Ascending aorta (tissue), 2 donors: ENCODE measurements at regions not wholly inside any gene's neighbourhood (a gene's known extent, or its start where the extent isn't known, plus 50 kb on each side); places are given as distances from the start of the nearest gene placed in this dataset.

ENCODE experiments used
- DNase-seq, 2 donors: peaks; one replicate each; pipeline ENCODE4 v3.0.0-alpha.2; 2019; ENCODE audit warnings: low spot score in 2 of 2
- H3K27ac ChIP-seq, 2 donors: fragments of 200-600 bp; sonication (generic); one replicate each; pipeline ENCODE4 v1.5.1; 2016 to 2017; ENCODE audit warnings: mild to moderate bottlenecking in 1 of 2
- H3K27me3 ChIP-seq: fragments of 200-600 bp; sonication (generic); one replicate; pipeline ENCODE4 v1.5.1; 2017
- H3K36me3 ChIP-seq, 2 donors: fragments of 200-600 bp; sonication (generic); one replicate each; pipeline ENCODE4 v1.5.1; 2016
- H3K4me1 ChIP-seq, 2 donors: fragments of 200-600 bp; sonication (generic); one replicate each; pipeline ENCODE4 v1.5.1; 2016 to 2017; ENCODE audit warnings: mild to moderate bottlenecking in 1 of 2
- H3K4me3 ChIP-seq, 2 donors: fragments of 200-600 bp; sonication (generic); one replicate each; pipeline ENCODE4 v1.5.1; 2016 to 2017; ENCODE audit warnings: mild to moderate bottlenecking in 1 of 2
- H3K9me3 ChIP-seq, 2 donors: fragments of 200-600 bp; sonication (generic); one replicate each; pipeline ENCODE4 v1.5.1; 2016
- intact Hi-C: fragments of 100-400 bp; cut with DNase I; formaldehyde crosslinking; loops from one replicate; pipeline ENCODE4 v1.15.1; 2023
- TF ChIP-seq, protein P1 (sequence below), 3 experiments: fragments of 200-600 bp in 2 of 3; fragments of 450-650 bp in 1 of 3; sonication (generic) in 2 of 3; IDR thresholded peaks; one replicate each; pipeline ENCODE4 v1.5.1; 2016 to 2019; ENCODE audit warnings: antibody characterized with exemption in 3 of 3, mild to moderate bottlenecking in 1 of 3, moderate library complexity in 1 of 3

DNA sequence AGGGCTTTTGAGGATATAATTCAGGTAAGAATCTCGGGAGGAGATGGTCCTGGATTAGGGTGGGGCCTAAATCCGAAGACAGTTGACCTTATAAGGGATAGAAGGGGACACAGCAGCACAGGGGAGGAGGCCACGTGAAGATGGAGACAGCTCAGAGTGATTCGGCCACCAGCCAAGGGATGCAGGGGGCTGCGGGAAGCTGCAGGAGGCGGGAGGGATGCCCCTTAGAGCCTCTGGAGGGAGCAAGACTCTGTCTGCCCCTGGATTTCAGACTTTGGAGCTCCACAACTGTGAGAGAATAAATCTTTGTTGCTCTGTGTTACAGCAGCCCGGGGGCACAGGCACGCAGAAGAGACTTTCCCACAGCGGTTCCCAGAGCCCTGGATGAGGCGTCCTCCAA is 143.7 kb downstream of the ASB1 start:
- no peaks in the 10 kb centered on the region for H3K36me3 ChIP-seq
- no peak for DNase-seq
- no peaks in the 10 kb centered on the region for H3K4me1 ChIP-seq
- H3K27me3 ChIP-seq = no peaks in the 10 kb centered on the region
- intact Hi-C loops = no loop called here
- TF ChIP-seq, protein P1, sequence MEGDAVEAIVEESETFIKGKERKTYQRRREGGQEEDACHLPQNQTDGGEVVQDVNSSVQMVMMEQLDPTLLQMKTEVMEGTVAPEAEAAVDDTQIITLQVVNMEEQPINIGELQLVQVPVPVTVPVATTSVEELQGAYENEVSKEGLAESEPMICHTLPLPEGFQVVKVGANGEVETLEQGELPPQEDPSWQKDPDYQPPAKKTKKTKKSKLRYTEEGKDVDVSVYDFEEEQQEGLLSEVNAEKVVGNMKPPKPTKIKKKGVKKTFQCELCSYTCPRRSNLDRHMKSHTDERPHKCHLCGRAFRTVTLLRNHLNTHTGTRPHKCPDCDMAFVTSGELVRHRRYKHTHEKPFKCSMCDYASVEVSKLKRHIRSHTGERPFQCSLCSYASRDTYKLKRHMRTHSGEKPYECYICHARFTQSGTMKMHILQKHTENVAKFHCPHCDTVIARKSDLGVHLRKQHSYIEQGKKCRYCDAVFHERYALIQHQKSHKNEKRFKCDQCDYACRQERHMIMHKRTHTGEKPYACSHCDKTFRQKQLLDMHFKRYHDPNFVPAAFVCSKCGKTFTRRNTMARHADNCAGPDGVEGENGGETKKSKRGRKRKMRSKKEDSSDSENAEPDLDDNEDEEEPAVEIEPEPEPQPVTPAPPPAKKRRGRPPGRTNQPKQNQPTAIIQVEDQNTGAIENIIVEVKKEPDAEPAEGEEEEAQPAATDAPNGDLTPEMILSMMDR (IDR thresholded peaks at IDR 0.05) = no peak
- no peaks in the 10 kb centered on the region for H3K9me3 ChIP-seq
- H3K27ac ChIP-seq = no peak overlapping the region
- no peak overlapping the region for H3K4me3 ChIP-seq

DNA sequence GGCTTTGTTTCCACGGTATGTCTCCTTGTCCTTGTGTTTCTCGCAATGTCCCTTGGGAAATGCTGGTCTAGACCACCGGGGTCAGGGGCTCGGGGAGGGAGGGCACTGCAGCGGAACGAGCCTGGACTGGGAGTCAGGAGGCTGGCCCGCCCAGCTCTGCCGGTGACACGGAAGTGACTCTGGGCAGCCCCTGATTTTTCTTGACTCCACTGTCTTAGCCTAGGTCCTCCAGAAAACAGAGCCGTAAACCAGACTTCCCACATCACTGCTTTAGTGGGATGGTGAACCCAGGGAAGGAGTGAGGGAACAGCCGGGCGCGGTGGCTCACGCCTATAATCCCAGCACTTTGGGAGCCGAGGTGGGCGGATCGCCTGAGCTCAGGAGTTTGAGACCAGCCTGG is 144.2 kb downstream of the ASB1 start:
- Histone ChIP-seq H3K27ac (no peak overlapping the region), H3K4me1 (no peaks in the 10 kb centered on the region), H3K4me3 (no peak overlapping the region), H3K9me3 (no peaks in the 10 kb centered on the region), H3K36me3 (no peaks in the 10 kb centered on the region), H3K27me3 (no peaks in the 10 kb centered on the region)
- DNase-seq = no peak
- intact Hi-C loops = no loop called here
- TF ChIP-seq, protein P1 (IDR thresholded peaks at IDR 0.05) = no peak

DNA sequence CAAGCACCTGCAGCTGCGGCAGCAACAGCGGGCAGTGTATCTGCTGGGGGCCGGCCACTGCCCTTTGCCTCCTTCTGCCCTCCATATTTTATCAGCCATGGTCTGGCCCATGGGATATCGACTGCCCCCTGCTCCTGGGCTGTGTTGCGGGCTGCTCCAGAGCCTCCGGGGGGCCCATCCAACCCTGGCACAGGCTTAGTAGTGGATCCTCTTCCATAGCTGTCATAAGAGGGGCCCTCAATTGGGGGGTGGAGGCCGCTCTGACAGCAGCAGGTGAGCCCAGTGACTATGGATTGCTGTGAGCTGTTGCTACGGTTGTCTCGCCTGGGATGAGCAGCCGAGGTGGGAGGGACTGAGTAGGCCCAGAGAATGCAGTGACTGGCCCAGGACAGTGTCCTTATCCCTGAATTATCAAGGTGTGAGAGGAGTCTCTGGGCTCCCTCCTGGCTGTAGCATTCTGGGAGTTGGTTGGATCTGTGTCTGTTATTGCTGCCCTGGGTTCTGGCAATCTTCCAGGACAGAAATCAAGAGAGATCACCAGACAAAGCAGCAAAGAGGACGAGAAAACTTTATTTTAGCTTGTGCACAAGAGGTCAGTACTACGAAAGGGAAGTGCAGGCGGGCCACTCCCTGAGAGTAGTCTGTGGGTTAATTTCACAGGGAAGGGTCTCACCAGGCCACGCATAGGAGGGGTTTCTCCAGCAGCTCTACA is 145.1 kb downstream of the ASB1 start:
- no peaks in the 10 kb centered on the region for H3K27me3 ChIP-seq
- DNase-seq = peak in 1 of 2 donors; percentile 53
- intact Hi-C loops = no loop called here
- TF ChIP-seq, protein P1 (IDR thresholded peaks at IDR 0.05) = no peak
- H3K9me3 ChIP-seq = no peaks in the 10 kb centered on the region
- H3K27ac ChIP-seq = no peak overlapping the region
- no peak overlapping the region for H3K4me3 ChIP-seq
- H3K36me3 ChIP-seq = no peaks in the 10 kb centered on the region
- H3K4me1 ChIP-seq = no peaks in the 10 kb centered on the region

DNA sequence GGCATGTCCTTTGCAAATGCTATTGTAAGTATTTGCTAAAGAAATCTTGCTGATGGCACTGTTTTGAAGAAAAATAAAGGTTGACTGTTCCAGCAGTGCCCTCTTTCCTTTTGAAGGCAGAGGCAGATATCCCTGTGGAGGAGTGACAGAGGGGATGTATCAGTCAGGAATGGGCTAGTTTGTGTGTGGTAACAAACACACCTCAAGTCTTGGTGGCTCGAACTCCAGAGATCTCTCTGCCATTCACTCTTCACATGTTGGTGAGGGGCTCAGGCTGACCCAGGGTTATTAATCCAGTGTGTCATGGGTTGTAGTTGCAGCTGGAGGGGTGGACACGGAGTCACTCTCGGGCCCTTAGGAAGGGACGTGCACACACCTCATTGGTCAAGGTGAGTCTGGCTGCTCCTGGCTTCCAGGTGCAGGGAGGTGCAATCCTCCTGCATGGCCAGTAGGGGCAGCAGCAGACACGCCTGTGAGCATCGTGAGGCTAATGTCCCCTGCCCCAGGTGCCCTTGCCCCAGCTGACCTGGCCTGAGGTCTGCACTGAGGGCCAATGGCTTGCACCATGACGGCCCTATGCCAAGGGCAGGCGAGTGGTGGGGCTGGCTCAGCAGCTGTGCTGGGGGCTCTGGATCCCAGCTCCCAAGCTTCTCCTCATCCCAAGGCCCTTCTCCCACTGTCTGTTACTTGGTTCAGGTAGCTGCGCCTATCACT is 146.5 kb downstream of the ASB1 start:
- Histone ChIP-seq H3K4me3 (no peak overlapping the region), H3K36me3 (no peaks in the 10 kb centered on the region), H3K27ac (no peak overlapping the region), H3K27me3 (no peaks in the 10 kb centered on the region), H3K9me3 (no peaks in the 10 kb centered on the region), H3K4me1 (no peaks in the 10 kb centered on the region)
- DNase-seq = no peak
- intact Hi-C loops = no loop called here
- TF ChIP-seq, protein P1 (IDR thresholded peaks at IDR 0.05) = peak in 2 of 3 experiments; percentile 27 to 46

DNA sequence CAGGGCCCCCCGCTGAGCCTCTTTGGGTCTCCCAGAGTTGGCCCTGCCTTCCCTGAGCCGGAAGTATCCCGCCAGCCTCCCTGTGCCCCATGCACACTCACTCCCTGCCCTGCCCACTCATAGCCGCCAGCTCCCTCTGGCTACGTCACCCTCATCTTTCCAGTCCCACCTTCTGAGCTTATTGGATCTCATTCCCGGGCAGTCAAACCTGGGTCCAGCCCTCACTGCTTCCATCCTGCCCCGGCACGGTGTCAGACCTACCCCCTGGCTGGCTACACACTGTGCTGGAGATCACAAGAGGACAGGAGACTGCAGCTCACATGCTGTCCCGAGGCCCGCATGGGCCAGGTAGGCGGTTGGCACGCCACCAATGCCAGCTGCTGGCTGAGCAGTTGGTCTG is 147.2 kb downstream of the ASB1 start:
- peak in 1 of 2 donors; percentile 58 for DNase-seq
- Histone ChIP-seq H3K27ac (no peak overlapping the region), H3K9me3 (no peaks in the 10 kb centered on the region), H3K4me1 (no peaks in the 10 kb centered on the region), H3K36me3 (no peaks in the 10 kb centered on the region), H3K27me3 (no peaks in the 10 kb centered on the region), H3K4me3 (no peak overlapping the region)
- intact Hi-C loops = no loop called here
- TF ChIP-seq, protein P1 (IDR thresholded peaks at IDR 0.05) = no peak
